ENCODE measurements at regions not wholly inside any gene's neighbourhood (a gene's known extent, or its start where the extent isn't known, plus 50 kb on each side); places are given as distances from the start of the nearest gene placed in this dataset.

- no peak for DNase-seq
Measured at GRCh38 chr10:62634576-62634975, 169.9 kb upstream of the ADO start.

GRCh38 chr10:62635127-62635526 is 169.4 kb upstream of the ADO start:
- no peak for DNase-seq

- no peak for DNase-seq
Measured at GRCh38 chr10:62636825-62637248, 167.7 kb upstream of the ADO start.

DNA sequence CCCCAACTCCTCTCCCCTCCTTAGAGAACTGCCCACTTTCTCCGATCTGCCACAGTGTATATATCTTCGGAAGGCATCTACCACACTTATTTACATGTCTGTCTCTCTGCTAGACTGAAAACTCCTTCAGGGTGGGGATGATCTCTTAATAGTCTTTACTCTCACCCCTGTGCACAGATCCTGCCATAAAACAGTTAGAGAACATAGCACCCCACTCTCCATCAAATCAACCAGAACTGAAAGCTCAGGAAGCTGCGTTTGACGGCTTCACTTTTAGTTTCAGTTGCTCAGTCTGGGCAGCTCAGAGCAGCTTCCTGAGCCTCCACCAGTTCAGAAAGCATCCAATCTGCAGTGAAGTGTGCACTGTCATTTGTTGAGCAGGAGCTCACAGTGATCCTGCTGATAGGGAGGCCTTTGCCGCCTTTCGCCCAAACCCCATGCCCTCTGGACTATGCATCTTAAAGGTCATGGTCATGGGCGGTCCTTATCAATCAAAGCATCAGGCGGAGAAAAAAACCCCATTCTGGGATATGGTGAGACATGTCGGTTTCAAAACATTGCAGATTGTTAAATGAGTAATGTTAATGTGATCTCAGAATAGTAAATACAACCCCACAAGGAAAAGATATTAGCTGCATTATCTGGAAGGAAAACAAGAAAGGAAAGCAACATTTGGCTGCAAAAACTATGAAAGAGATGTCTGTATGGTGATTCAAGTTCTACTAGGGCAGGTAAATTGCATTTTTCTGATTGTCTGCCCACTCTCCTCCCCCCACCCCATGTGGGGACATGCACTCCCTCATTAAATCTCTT is 167.1 kb upstream of the ADO start:
- no peak for DNase-seq

DNA sequence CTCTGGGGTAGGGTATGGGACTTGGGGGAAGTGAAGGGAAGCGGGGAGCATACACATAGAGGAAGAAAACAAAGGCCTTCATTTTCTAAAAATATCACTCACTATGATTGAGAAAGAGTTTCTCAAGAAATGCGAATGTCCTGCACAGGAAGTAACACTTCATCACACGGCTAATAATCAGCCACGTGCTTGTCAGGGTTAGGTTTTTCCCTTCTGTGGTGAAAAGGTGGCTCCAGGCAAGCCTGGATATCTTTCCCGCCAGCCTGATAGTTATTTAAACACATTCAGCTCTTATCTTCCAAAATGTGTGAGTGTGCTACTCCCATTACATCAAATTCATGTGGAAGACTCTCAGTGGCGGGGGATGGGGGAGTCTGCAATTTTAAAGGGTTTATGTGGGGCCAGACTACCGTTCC is 166.4 kb upstream of the ADO start:
- DNase-seq: no peak

GRCh38 chr10:62639144-62639543 is 165.4 kb upstream of the ADO start:
- no peak for DNase-seq

GRCh38 chr10:62640411-62640810 is 164.1 kb upstream of the ADO start:
- DNase-seq: no peak

DNA sequence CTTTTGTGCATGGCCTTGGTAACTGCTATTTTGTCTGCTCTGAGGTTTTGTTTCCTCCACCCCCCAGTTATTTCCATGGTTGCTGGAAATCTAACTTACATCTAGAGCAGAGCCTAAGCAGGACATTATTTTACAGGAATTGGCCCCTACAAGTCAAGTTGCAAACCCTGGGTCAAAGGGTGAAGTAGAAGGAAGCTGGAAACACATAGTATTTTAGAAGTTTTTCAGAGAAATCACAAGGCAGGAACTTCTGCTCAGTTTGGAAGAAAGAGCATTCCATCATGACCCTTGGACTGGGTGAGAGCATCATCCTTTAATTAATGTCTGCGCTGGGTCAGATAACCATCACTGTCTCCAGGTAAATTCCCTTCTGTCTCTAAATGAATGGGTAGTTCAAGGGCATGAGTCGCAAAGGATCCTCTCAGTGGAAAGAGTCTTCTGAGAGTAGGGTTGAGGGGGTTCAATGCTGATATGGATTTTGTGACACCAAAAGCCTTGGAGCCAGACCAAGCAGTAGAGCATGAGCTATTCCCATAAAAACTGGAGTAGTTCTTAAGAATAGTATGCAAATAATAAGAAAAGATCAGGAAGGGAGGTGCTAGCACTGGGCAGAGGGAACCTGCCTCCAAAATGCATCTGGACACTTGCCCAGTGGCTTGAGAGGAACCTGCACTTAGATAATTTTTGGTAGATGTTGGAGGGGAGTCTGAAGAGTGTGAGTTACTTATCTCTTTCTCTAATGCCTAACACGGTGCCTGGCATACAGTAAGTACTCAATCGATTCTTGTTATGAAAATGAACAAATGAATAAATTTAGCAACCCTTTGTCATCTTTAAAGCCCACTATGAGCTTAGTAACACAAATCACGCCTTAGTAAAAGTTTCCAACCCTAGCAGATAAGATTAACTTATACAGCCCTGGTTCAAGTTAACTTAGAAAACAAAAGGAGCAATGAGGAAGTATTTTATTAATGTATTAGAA is 160.6 kb upstream of the ADO start:
- DNase-seq: no peak

- no peak for DNase-seq
Measured at GRCh38 chr10:62647375-62648092, 157.0 kb upstream of the ADO start.

- DNase-seq: no peak
Measured at GRCh38 chr10:62648921-62649320, 155.6 kb upstream of the ADO start.

DNA sequence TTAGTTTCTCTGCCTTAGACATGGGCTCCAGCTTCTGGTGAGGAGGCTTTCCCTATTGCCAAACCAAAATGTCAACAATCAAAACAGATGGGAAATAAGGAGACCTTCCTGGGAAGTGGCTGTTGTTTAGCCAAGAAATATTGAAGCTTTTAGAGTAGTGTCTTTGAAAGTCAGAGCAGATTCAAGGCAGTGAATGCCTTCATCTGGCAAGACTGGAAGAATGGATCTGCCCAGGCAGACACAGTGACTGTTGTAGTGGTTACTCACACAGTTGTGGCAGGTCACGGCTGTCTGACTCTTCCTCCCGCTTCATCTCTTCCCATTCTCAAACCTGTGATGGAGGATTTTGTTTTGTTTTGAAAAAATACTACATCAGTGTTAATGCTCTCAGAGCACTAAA is 154.1 kb upstream of the ADO start:
- no peak for DNase-seq

- DNase-seq: no peak
Measured at GRCh38 chr10:62651341-62651740, 153.2 kb upstream of the ADO start.

- no peak for DNase-seq
Measured at GRCh38 chr10:62652114-62652513, 152.4 kb upstream of the ADO start.

- no peak for DNase-seq
Measured at GRCh38 chr10:62652564-62652963, 152.0 kb upstream of the ADO start.

- no peak for DNase-seq
Measured at GRCh38 chr10:62653254-62653653, 151.3 kb upstream of the ADO start.

GRCh38 chr10:62654966-62655336 is 149.6 kb upstream of the ADO start:
- no peak for DNase-seq

DNA sequence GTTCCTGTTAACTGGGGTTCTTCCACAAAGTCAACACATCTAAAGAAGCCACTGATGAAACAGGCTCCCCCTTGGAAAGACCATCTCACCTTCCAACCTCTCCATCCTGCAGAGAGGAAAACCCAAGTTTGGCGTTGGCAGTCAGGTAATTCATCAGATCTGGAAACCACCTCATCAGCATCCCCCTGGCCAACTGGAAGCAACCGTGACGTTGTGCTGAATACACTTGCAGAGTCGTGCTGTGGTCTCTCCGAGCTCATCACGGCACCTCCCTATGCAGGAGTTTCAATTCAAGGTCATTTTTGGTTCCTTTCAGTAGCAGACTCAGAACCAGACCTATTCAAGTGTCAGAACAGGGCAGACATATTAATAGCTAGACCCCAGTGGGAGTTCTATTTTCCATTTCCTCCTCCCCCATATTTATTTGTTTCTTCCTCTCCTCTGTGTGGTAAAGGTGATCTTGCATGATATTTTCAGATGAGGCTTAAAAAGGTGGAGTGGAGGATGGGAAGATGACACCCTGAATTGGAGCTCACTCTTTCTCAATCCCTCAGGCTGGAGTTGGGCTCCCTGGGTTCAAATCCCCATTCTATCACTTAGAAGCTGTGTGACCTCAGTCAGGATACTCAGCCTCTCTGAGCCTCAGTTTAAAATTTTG is 149.1 kb upstream of the ADO start:
- no peak for DNase-seq

DNA sequence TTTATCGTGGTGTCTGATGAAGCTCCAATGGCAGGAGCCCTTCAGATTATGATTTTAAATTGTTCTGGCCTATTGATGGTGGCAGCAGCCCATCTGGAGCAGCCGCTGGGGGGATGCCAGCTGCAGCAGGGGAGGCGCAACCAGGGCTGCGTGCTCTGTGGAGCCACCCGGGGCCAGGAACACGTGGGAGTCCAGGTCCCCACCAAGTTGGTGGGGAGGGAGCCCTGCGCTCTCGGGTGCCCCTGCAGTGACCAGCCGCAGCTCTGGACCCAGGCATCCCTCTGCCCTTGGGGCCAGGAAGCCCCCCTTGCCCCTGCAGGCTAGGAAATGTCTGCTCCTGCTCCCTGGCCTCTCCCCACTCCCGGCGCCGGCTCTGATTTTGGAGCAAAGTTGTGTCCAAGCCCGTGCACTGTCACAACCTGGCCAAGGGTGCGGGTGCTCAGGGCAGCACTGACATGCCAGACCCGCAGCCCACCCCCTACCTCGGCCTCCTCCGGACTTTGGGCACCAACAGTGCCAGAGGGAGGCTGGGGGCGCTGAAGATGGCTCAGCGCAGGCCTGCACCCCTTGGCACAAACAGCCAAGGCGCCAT is 147.2 kb upstream of the ADO start:
- peak in 1 of 3 experiments; percentile 0 for DNase-seq

DNA sequence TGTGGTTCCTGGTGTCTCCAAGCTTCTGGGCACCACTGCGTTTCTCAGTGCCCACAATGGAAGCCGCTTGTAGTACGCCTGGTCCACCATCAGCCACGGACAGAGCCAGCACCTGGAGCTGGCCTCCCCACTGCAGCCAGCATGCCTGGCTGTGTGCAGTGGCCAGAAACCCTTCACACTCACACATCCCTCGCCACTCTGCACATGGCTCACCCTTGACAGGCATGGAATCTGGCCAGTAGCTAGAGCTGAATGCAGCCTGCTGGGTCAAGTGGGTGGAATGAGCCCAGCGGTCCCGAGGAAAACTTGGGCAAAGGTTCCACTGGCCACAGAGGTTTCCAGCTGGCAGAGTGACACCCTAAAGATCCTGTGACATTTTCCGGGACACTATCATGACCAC is 146.0 kb upstream of the ADO start:
- no peak for DNase-seq

- no peak for DNase-seq
Measured at GRCh38 chr10:62661143-62661542, 143.4 kb upstream of the ADO start.

- DNase-seq: no peak
Measured at GRCh38 chr10:62662486-62662885, 142.0 kb upstream of the ADO start.

DNA sequence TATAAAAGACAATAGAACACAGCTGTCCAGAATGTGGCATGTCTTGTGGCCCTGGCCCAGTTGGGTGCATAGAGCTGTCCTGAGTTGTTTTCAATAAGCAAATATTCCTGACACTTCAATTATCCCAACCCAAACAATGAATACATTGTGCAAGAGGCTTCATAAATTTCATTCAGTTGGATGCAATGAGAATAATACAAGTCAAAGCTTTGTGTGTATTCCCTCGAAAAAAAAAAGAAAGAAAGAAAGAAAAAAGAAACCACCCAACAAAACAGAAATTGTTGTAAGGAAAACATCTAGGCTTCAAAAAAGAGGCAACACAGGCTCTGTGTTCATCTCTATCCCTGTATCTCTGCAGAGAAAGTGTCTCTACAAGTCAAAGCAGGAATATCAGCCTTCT is 138.7 kb upstream of the ADO start:
- DNase-seq: peak in 1 of 3 experiments; percentile 27

All from NCI-H1417 (cell line).